GM19395 (cell line): ENCODE measurements at regions not wholly inside any gene's neighbourhood (a gene's known extent, or its start where the extent isn't known, plus 50 kb on each side); places are given as distances from the start of the nearest gene placed in this dataset.
"Not testable (repeated sequence)": the region's sequence is repeated elsewhere in the genome, so short reads cannot be mapped to it uniquely, and the experiment has no call there.

Experiments used
- ATAC-seq: cut with Tn5 transposase; IDR thresholded peaks from one replicate; pipeline ENCODE4 v1.9.1; 2021; ENCODE audit warnings: mild to moderate bottlenecking, moderate library complexity; ENCODE audit not compliant: unreplicated experiment

DNA sequence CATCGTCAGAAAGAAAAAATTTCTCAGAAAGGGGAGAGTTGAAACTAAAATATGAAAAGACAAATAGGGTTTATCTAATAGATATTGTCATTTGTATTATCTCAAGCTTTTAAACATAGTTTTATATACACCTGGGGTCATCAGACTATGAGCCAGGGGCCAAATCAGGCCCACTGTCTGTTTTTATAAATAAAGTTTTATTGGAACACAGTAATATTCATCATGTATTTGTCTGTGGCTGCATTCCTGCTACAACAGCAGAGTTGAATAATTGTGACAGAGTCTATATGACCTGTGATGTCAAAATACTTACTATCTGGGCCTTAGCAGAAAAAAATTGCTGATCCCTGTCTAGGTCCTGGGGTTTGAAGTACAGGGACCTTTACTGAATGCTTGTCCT lies 120.5 kb upstream of the RUNX1 start:
- no peak for ATAC-seq

GRCh38 chr21:35168735-35169134 lies 119.6 kb upstream of the RUNX1 start:
- no peak for ATAC-seq

DNA sequence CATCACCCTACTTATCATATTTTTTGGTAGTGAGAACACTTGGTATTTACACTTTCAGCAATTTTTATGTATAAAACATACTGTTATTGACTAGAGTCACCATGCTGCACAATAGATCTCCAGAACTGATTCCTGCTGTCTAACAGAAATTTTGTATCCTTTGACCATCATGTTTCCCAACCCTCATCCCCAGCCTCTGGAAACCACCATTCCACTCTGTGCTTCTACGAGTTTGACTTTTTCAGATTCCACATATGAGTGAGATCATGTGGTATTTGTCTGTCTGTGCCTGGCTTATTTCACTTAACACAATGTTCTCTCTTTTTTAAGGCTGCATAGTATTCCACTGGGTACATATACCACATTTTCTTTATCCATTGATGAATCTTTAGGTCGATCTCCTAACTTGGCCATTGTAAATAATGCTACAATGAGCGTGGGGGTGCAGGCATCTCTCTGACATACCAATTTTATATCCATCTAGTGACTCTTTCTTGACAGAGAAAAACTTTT lies 115.9 kb upstream of the RUNX1 start:
- ATAC-seq: no peak

GRCh38 chr21:35164380-35164779 lies 115.3 kb upstream of the RUNX1 start:
- no peak for ATAC-seq

GRCh38 chr21:35163411-35163810 lies 114.3 kb upstream of the RUNX1 start:
- ATAC-seq: no peak

DNA sequence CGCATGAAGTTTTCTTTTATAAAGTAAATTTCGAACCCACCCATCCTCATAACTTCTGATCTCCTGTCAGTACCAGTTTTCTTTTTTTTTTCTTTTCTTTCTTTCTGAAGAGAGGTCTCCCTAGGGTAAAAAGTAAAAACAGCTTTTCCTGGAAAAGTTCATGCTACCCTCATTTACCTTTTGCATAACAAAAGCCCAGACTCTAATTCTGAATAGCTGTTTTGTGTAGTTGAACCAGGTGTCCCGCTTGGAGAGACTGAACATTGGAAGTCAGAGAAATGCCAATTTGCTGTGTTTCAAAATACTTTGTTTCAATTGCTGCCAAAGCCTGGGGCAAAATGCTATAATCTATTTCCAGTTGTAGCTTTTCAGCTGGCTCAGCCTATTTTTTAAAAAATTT lies 113.7 kb upstream of the RUNX1 start:
- no peak for ATAC-seq

GRCh38 chr21:35159881-35160280 lies 110.8 kb upstream of the RUNX1 start:
- ATAC-seq: no peak

DNA sequence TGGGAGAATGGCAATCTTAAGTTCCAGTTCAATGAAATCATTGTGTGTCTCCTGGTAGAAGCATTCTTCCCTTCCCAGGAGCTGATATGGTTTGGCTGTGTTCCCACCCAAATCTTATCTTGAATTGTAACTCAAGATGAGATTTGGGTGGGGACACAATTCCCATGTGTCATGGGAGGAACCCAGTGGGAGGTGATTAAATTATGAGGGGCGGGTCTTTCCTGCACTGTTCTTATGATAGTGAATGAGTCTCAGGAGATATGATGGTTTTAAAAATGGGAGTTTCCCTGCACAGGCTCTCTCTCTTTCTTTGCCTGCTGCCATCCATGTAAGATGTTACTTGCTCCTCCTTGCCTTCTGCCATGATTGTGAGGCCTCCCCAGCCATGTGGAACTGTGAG lies 108.3 kb upstream of the RUNX1 start:
- ATAC-seq: not testable (repeated sequence)

DNA sequence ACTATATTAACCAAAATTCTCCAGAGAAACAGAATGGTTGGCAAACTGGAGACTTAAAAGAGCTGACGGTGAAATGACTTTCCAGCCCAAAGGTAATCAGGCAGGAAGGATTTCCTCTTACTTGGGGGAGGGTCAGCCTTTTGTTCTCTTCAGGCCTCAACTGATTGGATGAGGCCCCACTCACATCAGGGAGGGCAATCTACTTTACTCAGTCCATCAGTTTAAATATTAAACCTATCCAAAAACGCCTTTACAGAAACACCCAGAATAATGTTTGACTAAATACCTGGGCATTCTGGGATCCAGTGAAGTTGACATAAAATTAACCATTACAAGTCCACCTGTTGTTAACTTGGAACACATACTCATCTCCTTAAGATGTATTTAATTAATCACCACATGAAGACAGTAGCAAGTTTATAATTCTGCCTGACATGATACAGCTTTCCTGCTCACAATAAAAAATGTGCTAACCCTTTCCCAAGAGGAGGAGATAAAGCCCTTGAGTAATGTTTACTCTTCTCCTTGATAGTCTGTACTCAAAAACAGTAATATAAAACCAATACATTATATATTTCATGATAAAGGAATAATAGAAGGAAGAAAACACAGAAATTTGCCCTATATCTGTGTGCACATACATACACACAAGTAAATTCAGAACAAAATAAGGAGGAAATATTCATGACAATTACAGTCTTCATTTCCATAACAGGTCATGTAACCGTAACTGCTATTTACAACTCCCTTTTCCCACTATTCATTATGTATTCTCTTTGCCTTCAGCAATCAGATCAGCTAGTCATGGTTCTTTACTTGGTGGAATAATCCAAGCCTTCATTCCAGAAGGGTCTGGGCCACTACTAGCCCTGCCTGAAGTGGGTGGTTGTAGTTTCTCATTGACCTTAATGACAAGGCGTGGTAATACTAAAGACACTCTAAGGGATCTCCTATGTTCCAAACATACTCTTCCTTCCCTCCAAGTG lies 107.5 kb upstream of the RUNX1 start:
- no peak for ATAC-seq

- no peak for ATAC-seq
Observed at GRCh38 chr21:35154788-35155187, 105.7 kb upstream of the RUNX1 start.

DNA sequence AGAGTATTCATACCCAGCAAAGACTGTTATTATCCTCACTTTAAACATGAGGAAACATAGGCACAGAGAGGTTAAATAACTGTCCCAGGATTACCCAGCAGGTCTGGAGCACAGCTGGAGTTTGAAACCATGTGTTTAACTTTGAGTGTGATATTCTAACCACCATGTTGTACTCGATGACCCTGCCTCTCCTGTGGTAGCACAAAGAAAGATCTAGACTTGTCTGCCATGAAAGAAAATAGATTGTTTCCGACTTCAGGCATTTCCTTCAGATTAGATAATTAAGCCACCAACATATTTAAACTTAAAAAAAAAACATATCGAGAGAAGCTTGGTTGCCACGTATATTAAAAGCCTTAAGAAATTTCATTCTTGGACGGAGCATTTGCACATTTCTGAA lies 104.6 kb upstream of the RUNX1 start:
- no peak for ATAC-seq

DNA sequence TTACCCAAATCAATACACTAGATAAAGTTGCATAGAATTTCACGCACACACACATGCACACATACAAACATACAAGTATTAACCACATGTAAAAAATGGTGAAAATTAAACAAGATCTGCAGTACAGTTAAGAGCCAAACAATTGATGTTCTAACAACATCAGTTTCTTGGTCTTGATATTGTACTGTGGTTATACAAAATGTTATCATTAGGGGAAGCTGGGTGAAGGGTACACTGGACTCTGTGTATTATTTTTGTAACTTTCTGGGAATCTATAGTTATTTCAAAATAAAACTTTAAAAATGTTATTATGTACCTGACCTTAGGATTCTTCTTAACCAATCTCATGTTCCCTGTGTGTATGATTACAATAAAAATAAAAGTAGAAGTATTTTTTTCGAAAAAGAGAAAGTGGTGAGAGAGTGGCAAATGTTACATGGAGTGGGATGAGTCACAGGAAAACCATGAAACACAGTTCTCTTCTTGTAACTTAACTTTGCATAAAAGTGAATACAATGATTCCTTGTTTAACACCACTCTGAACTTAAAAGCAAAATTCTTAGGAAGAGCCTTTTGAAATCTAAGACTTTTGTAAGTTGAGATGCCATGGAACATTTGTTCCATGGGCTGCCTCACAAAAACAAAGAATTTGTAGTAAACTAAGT lies 101.6 kb upstream of the RUNX1 start:
- ATAC-seq: no peak

GRCh38 chr21:35149698-35150097 lies 100.6 kb upstream of the RUNX1 start:
- no peak for ATAC-seq

GRCh38 chr21:35147439-35147838 lies 98.3 kb upstream of the RUNX1 start:
- ATAC-seq: no peak

GRCh38 chr21:35145626-35146233 lies 96.6 kb upstream of the RUNX1 start:
- no peak for ATAC-seq

DNA sequence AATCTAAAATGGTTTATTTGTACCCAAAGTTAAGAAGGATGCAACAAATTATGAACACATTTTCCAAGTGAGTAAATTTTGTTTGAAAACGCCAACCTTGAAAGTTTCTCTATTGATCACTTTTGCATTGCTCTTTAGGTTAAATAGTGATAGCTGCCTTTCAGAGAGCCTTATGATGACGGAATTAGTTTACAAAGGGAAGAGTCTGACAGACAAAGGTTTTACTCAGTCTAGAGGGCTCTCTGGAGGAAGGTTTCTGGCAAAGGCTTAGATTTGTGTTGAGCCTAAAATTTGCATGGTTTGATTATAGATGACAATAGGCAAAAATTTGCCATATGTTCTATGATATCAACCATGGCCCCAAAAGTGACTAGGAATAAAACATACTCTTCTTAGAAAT lies 95.9 kb upstream of the RUNX1 start:
- ATAC-seq: no peak

GRCh38 chr21:35142036-35142815 lies 93.1 kb upstream of the RUNX1 start:
- ATAC-seq: no peak

- ATAC-seq: no peak
Observed at GRCh38 chr21:35139382-35139715, 90.2 kb upstream of the RUNX1 start.

- ATAC-seq: no peak
Observed at GRCh38 chr21:35138665-35139381, 89.7 kb upstream of the RUNX1 start.

DNA sequence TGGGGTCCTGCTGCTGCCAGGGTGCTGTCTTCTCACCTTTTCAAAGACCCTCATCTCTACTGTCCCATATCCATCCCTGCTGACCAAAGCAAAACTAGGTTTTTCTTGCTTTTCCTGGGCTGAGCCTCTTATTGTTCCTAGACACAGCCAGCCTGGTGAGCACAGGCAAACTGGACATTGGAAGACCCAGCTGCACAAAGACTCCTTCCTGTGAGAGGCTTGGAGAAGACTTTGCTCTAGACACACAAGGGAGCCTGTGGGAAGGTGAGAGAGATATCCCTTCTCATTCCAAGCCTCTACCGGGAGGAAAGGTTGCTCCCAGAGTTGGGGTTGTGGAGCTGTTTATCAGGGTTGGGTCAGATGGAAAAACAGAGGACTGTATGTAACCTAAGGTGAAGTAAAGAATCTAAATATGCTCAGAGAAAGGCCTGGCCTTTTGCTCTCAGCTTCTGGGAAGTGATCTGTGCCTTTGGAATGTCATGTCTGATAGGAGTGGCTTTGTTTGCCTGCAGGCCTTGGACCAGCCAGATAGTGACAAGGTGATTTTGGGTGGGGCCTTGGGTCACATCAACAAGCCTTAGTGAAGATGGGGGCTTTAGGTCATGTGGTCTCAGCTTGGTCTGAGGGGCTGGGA lies 87.6 kb upstream of the RUNX1 start:
- ATAC-seq: no peak
